Mesothelial cell of epicardium (in vitro differentiated cells): ENCODE measurements at regions not wholly inside any gene's neighbourhood (a gene's known extent, or its start where the extent isn't known, plus 50 kb on each side); places are given as distances from the start of the nearest gene placed in this dataset.

Experiments used
- DNase-seq, 2 experiments: peaks; one replicate each; pipeline ENCODE4 v3.0.0; 2021; ENCODE audit warnings: low spot score in 2 of 2; ENCODE audit not compliant: unreplicated experiment in 2 of 2
- H3K27ac Mint-ChIP-seq: 2 replicates; pipeline ENCODE4 v1.8.0; 2021; ENCODE audit warnings: mixed read lengths
- H3K27me3 Mint-ChIP-seq: 2 replicates; pipeline ENCODE4 v1.8.0; 2021; ENCODE audit warnings: low read depth, mixed read lengths
- H3K36me3 Mint-ChIP-seq: 2 replicates; pipeline ENCODE4 v1.8.0; 2021; ENCODE audit warnings: mixed read lengths
- H3K4me1 Mint-ChIP-seq: 2 replicates; pipeline ENCODE4 v1.8.0; 2021; ENCODE audit warnings: mixed read lengths
- H3K4me3 Mint-ChIP-seq: 2 replicates; pipeline ENCODE4 v1.8.0; 2021; ENCODE audit warnings: mild to moderate bottlenecking, moderate library complexity, mixed read lengths
- H3K9me3 Mint-ChIP-seq: 2 replicates; pipeline ENCODE4 v1.8.0; 2021; ENCODE audit warnings: mixed read lengths
- TF ChIP-seq, protein P1 (sequence below): fragments of 200-600 bp; sonication (generic); IDR thresholded peaks from one replicate; pipeline ENCODE4 v1.5.0; 2021; ENCODE audit warnings: antibody characterized with exemption; ENCODE audit not compliant: unreplicated experiment

DNA sequence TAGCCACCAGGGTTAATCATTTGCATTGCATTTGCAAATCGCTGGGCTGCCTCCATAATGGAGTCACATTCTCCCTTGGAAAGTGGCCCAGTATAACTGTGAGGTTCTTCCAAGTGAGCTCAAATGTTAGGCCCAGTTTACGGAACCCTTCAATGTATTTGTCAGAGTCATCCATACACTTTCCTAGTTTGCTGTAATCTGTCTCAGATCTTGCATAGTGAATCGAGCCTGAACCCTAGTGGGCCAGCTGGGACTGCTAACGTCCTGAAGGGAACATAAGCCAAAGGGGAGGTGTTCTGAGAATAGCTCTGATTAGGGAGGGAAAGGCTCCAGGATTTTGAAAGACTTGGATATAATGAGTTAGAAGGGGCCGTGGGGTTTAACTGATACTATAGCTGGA, 406.3 kb downstream of the SLC6A15 start:
- Mint-ChIP-seq H3K27me3 (no peaks in the 10 kb centered on the region), H3K27ac (no peak overlapping the region), H3K9me3 (peaks cover 9% of the 10 kb centered on the region), H3K36me3 (no peaks in the 10 kb centered on the region), H3K4me1 (peaks cover 26% of the 10 kb centered on the region), H3K4me3 (no peak overlapping the region)
- TF ChIP-seq, protein P1, sequence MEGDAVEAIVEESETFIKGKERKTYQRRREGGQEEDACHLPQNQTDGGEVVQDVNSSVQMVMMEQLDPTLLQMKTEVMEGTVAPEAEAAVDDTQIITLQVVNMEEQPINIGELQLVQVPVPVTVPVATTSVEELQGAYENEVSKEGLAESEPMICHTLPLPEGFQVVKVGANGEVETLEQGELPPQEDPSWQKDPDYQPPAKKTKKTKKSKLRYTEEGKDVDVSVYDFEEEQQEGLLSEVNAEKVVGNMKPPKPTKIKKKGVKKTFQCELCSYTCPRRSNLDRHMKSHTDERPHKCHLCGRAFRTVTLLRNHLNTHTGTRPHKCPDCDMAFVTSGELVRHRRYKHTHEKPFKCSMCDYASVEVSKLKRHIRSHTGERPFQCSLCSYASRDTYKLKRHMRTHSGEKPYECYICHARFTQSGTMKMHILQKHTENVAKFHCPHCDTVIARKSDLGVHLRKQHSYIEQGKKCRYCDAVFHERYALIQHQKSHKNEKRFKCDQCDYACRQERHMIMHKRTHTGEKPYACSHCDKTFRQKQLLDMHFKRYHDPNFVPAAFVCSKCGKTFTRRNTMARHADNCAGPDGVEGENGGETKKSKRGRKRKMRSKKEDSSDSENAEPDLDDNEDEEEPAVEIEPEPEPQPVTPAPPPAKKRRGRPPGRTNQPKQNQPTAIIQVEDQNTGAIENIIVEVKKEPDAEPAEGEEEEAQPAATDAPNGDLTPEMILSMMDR = no peak
- DNase-seq = no peak

DNA sequence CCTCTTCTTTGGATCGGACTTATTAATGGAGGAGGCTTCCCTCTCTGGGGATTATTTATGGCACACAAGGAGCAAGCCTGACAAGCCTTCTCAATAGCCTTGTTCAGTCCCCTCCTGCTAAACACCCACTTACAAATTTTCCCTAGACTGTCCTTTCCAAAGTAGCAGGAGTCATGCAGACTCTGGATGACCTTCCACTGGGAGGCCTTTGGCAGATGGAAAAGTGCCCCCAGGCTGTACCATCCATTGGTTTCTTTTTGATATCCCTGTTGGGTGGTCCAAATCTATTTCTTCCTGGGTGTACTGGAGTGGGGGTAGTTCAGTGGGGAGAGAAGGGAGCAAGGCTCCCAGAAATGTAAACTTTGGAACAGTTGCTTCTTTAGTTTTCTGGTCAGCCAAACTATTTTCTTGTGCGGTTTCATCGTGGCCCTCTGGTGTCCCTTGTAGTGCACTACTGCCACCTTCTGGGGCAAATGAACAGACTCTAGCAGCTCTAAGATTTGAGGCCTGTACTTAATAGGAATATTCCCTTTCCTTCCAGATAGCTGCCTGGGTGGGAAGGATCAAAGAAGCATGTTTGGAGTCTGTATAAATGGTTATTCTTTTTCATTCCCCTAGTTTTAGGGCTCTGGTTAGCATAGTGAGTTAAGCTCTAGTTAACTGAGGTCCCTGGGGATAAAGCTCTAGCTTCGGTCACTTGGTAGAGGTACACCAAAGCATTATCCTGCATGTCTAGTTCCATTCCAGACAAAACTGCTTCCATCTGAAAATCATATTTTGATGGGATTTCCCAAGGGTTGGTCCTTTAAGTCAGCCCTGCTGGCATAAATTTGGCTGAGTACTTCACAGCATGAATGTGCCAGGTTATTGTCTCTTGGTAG, 409.5 kb downstream of the SLC6A15 start:
- TF ChIP-seq, protein P1 = peak; percentile 27
- Mint-ChIP-seq H3K9me3 (peaks cover 9% of the 10 kb centered on the region), H3K27me3 (no peaks in the 10 kb centered on the region), H3K4me3 (no peak overlapping the region), H3K27ac (no peak overlapping the region), H3K36me3 (no peaks in the 10 kb centered on the region), H3K4me1 (peaks cover 11% of the 10 kb centered on the region)
- DNase-seq = no peak

- DNase-seq = no peak
- Mint-ChIP-seq H3K27ac (no peak overlapping the region), H3K9me3 (peaks cover 9% of the 10 kb centered on the region), H3K4me1 (peaks cover 2% of the 10 kb centered on the region), H3K36me3 (no peaks in the 10 kb centered on the region), H3K27me3 (no peaks in the 10 kb centered on the region), H3K4me3 (no peak overlapping the region)
- TF ChIP-seq, protein P1 = no peak
Measured at GRCh38 chr12:84502180-84502860, 410.3 kb downstream of the SLC6A15 start.

- Mint-ChIP-seq H3K4me1 (no peaks in the 10 kb centered on the region), H3K27me3 (no peaks in the 10 kb centered on the region), H3K9me3 (peaks cover 5% of the 10 kb centered on the region), H3K36me3 (no peaks in the 10 kb centered on the region), H3K4me3 (no peak overlapping the region), H3K27ac (no peak overlapping the region)
- DNase-seq = no peak
- TF ChIP-seq, protein P1 = no peak
Measured at GRCh38 chr12:84497819-84498218, 414.8 kb downstream of the SLC6A15 start.

- Mint-ChIP-seq H3K9me3 (peaks cover 4% of the 10 kb centered on the region), H3K4me1 (no peaks in the 10 kb centered on the region), H3K27ac (no peak overlapping the region), H3K36me3 (no peaks in the 10 kb centered on the region), H3K4me3 (no peak overlapping the region), H3K27me3 (no peaks in the 10 kb centered on the region)
- TF ChIP-seq, protein P1 = no peak
- DNase-seq = no peak
Measured at GRCh38 chr12:84495711-84496110, 416.9 kb downstream of the SLC6A15 start.
